ENCODE measurements at regions not wholly inside any gene's neighbourhood (a gene's known extent, or its start where the extent isn't known, plus 50 kb on each side); places are given as distances from the start of the nearest gene placed in this dataset.

DNA sequence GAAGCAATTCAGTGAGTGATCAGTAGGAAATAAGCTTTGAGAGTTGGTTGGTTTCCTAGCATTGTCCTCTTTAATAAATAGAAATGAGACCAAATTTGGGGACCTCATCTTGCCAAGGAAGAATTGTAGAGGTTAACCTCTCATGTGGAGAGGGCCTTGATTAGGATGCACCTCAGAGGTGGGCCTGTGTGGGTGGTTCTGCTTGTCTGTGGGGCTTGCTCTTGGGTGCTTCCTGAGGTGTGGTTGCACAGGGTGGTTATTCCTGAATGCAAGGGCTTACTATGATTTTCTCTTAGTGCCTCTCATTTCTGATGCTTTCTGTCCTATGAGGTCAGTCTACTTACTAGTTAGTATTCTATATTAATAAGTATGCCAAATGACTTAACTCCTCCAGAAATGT lies 89.6 kb upstream of the MGAT5 start:
- TF ChIP-seq, protein P1, sequence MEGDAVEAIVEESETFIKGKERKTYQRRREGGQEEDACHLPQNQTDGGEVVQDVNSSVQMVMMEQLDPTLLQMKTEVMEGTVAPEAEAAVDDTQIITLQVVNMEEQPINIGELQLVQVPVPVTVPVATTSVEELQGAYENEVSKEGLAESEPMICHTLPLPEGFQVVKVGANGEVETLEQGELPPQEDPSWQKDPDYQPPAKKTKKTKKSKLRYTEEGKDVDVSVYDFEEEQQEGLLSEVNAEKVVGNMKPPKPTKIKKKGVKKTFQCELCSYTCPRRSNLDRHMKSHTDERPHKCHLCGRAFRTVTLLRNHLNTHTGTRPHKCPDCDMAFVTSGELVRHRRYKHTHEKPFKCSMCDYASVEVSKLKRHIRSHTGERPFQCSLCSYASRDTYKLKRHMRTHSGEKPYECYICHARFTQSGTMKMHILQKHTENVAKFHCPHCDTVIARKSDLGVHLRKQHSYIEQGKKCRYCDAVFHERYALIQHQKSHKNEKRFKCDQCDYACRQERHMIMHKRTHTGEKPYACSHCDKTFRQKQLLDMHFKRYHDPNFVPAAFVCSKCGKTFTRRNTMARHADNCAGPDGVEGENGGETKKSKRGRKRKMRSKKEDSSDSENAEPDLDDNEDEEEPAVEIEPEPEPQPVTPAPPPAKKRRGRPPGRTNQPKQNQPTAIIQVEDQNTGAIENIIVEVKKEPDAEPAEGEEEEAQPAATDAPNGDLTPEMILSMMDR (IDR thresholded peaks at IDR 0.05) = no peak
- TF ChIP-seq POLR2A (IDR thresholded peaks at IDR 0.05) = no peak
